ENCODE measurements at regions not wholly inside any gene's neighbourhood (a gene's known extent, or its start where the extent isn't known, plus 50 kb on each side); places are given as distances from the start of the nearest gene placed in this dataset.

DNA sequence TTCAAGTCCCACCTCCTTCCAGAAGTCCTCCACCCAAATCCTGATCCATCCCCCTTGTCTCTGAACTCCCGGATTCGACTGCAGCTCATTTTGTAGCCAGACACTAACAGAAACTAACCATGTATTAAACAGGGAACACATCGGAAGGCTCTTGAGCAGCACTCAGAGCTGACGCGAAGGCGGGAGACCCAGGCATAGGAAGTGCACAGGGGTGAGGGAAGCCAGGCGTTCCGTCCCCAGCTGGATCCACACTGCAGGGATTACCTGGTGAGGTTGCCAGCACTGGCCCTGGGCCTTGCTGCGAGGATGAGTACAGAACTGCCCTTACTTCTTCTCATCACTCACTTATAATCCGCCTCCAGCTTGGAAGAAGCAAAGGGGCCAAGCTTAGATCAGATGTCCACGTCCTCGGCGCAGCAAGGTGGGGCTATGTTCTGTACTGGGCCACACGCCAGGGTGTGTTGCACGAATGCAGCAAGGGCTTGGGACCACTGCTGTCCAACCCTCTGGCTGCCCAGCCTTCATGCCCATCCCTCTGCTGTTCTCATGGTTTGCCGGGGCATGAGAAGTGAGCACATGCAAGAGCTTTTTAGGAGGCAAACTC, 124.2 kb upstream of the SMAD3 start (continued):
- TF ChIP-seq ZNF12 (CRISPR knock-in tag; IDR thresholded peaks at IDR 0.05) = no peak

DNA sequence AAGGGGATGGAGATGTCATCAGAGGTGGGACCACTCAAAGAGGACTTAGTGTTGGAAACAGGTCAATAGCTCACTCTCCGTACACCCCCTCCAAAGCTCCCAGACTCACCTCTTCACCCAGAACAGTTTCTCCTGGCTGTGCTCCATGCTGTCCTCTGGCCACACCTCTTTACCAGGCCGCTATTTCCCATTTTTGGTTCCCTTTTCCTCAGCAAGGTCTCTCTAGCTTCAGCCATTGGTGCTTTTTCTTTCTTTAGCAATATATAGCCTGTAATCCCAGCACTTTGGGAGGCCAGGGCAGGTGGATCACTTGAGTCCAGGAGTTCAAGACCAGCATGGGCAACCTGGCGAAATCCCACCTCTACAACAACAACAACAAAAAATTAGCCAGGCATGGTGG, 123.6 kb upstream of the SMAD3 start:
- H3K36me3 ChIP-seq (ENCODE audit: control insufficient read depth, insufficient read depth, low read length) = no peaks in the 10 kb centered on the region
- peaks cover 0 to 14% of the 10 kb centered on the region in 2 experiments; a peak in 3 of 5 replicates for H3K27me3 ChIP-seq (ENCODE audit: control insufficient read depth in 2 of 2, insufficient read depth in 2 of 2, low read length in 2 of 2)

More for the DNA sequence above, 123.6 kb upstream of the SMAD3 start:
- ChIA-PET POLR2A (interaction anchor here (0.6 kb wide), 4 partner anchors 98 to 710 kb away, joined by 3 to 4 read pairs (median 3); no protein-coding TSS in a partner anchor), CTCF (ENCODE audit: low intra/inter-chr PET ratio) (no interaction called here)
- no peak overlapping the region for H3K4me2 ChIP-seq (ENCODE audit: insufficient read depth, low read length)
- no peaks in the 10 kb centered on the region for H3K9me1 ChIP-seq (ENCODE audit: control insufficient read depth, insufficient read depth, low read length)
- H3K4me1 ChIP-seq (replicated peaks in 1 of 2; ENCODE audit: control insufficient read depth in 2 of 2, insufficient read depth in 2 of 2, low read length in 2 of 2) = peaks cover 0 to 8% of the 10 kb centered on the region in 2 experiments; a peak in 2 of 5 replicates
- DNase-seq (ENCODE audit: extremely low read depth in 1 of 4, low spot score in 3 of 4) (no peak), ATAC-seq (no peak), FAIRE-seq (no peak)
- no TSS peak for BruUV-seq (replicated peaks)
- H3K9me3 ChIP-seq (replicated peaks; ENCODE audit: control insufficient read depth, insufficient read depth, low read depth, low read length) = no peaks in the 10 kb centered on the region
- H3K27ac ChIP-seq (ENCODE audit: extremely low read depth, low read depth, low read length) = no peak overlapping the region
- no peak overlapping the region for H3K4me3 ChIP-seq
- 14% methylated on average over 3 of the region's 3 CpGs for WGBS (ENCODE audit: insufficient coverage, low coverage, missing lambda C conversion rate)
- no peak overlapping the region for H3K9ac ChIP-seq (ENCODE audit: insufficient read depth in 1 of 2, low read depth in 2 of 2, low read length in 2 of 2)
- H3K79me2 ChIP-seq (ENCODE audit: control insufficient read depth, insufficient read depth, low read length) = no peaks in the 10 kb centered on the region
- H4K20me1 ChIP-seq (replicated peaks; ENCODE audit: control insufficient read depth, insufficient read depth, low read length) = no peaks in the 10 kb centered on the region
- H2AFZ ChIP-seq (ENCODE audit: low read depth, low read length) = no peak overlapping the region
- TF ChIP-seq NCOA6 (IDR thresholded peaks at IDR 0.05) (no peak), STAG1 (CRISPR knock-in tag; IDR thresholded peaks at IDR 0.05; ENCODE audit: borderline replicate concordance) (no peak), ZZZ3 (IDR thresholded peaks at IDR 0.05) (no peak), MAZ (CRISPR knock-in tag; conservative IDR thresholded peaks at IDR 0.05 in 1 of 2, IDR thresholded peaks at IDR 0.05 in 1 of 2) (no peak), ZNF263 (CRISPR knock-in tag; IDR thresholded peaks at IDR 0.05; ENCODE audit: borderline replicate concordance) (peak; percentile 32; the same call in 1 of the 2 replicates), PHF8 (IDR thresholded peaks at IDR 0.05; ENCODE audit: borderline replicate concordance, low read length) (no peak), MBD2 (IDR thresholded peaks at IDR 0.05; ENCODE audit: borderline replicate concordance, low read depth) (no peak)
- in situ Hi-C loops (cut with MboI) (loop anchor here (10.0 kb wide), 1 partner anchor 483 kb away; no protein-coding TSS in a partner anchor), intact Hi-C loops (cut with micrococcal nuclease) (loop anchor here (5.0 kb wide), 1 partner anchor 34 kb away; no protein-coding TSS in a partner anchor)
